HEK293 (cell line): ENCODE measurements at regions not wholly inside any gene's neighbourhood (a gene's known extent, or its start where the extent isn't known, plus 50 kb on each side); places are given as distances from the start of the nearest gene placed in this dataset.

Experiments used
- CTCF ChIA-PET: fragments of 350-600 bp; formaldehyde crosslinking; extraction: SDS; loops from one replicate; lab custom pipeline; 2021; ENCODE audit warnings: antibody characterized with exemption; lab: Yijun Ruan, JAX
- POLR2A ChIA-PET: fragments of 300-600 bp; formaldehyde crosslinking; extraction: SDS; loops from one replicate; lab custom pipeline; 2020; ENCODE audit warnings: antibody characterized with exemption, inconsistent platforms; lab: Yijun Ruan, JAX
- H3K27ac ChIP-seq: fragments of 200-500 bp; sonication (Bioruptor generic); 2 replicates; pipeline ENCODE4 v1.5.1; 2014; ENCODE audit warnings: low read depth, low read length, control low read depth, inconsistent platforms; ENCODE audit errors: extremely low read depth
- H3K36me3 ChIP-seq, 2 experiments: fragments of 200-500 bp in 1 of 2; sonication (Bioruptor generic) in 1 of 2; 1 replicate in 1 of 2; 2 replicates in 1 of 2; pipeline ENCODE4 v1.5.1; 2014 to 2017; ENCODE audit warnings: inconsistent platforms in 2 of 2, low read length in 2 of 2; ENCODE audit not compliant: control insufficient read depth in 2 of 2, insufficient read depth in 1 of 2
- H3K4me1 ChIP-seq: fragments of 200-500 bp; sonication (Bioruptor generic); 2 replicates; pipeline ENCODE4 v1.5.1; 2014; ENCODE audit warnings: mild to moderate bottlenecking, low read length, inconsistent platforms; ENCODE audit not compliant: control insufficient read depth, insufficient read depth
- H3K4me3 ChIP-seq: 2 replicates; pipeline ENCODE4 v1.5.1; 2011; ENCODE audit warnings: low read depth, mild to moderate bottlenecking, control low read depth, low read length, moderate library complexity
- H3K9me3 ChIP-seq: fragments of 200-500 bp; sonication (Bioruptor generic); 2 replicates; pipeline ENCODE4 v1.5.1; 2014; ENCODE audit warnings: low read depth, low read length, inconsistent platforms; ENCODE audit not compliant: control insufficient read depth, insufficient read depth
- BCL11A ChIP-seq: fragments of 450-650 bp; formaldehyde crosslinking; IDR thresholded peaks from 2 replicates; pipeline ENCODE4 v1.5.1; 2016; ENCODE audit warnings: low read depth, missing biosample characterization, missing genetic modification characterization
- GLI2 ChIP-seq: fragments of 450-650 bp; formaldehyde crosslinking; IDR thresholded peaks from 2 replicates; pipeline ENCODE4; 2017; ENCODE audit warnings: missing biosample characterization, missing genetic modification characterization, low read depth, borderline replicate concordance
- IKZF3 ChIP-seq: fragments of 450-650 bp; IDR thresholded peaks from 2 replicates; pipeline ENCODE4 v1.5.0; 2018; ENCODE audit warnings: missing biosample characterization, mild to moderate bottlenecking, missing genetic modification characterization, moderate library complexity
- MZF1 ChIP-seq: fragments of 450-650 bp; formaldehyde crosslinking; IDR thresholded peaks from 2 replicates; pipeline ENCODE4 v1.5.1; 2017; ENCODE audit warnings: missing biosample characterization, missing genetic modification characterization, borderline replicate concordance
- SP3 ChIP-seq: fragments of 450-650 bp; formaldehyde crosslinking; IDR thresholded peaks from 2 replicates; pipeline ENCODE4 v1.5.1; 2016; ENCODE audit warnings: missing biosample characterization, missing genetic modification characterization
- YY2 ChIP-seq: fragments of 450-650 bp; formaldehyde crosslinking; IDR thresholded peaks from 2 replicates; pipeline ENCODE4 v1.5.1; 2016; ENCODE audit warnings: missing biosample characterization, missing genetic modification characterization
- ZFP37 ChIP-seq: fragments of 450-650 bp; formaldehyde crosslinking; IDR thresholded peaks from 2 replicates; pipeline ENCODE4 v1.5.1; 2016; ENCODE audit warnings: missing biosample characterization, missing genetic modification characterization
- ZNF10 ChIP-seq: fragments of 450-650 bp; formaldehyde crosslinking; IDR thresholded peaks from 2 replicates; pipeline ENCODE4 v1.5.1; 2017; ENCODE audit warnings: missing biosample characterization, missing genetic modification characterization
- ZNF138 ChIP-seq: fragments of 450-650 bp; formaldehyde crosslinking; IDR thresholded peaks from 2 replicates; pipeline ENCODE4 v1.5.1; 2016; ENCODE audit warnings: missing biosample characterization, missing genetic modification characterization, borderline replicate concordance
- ZNF169 ChIP-seq: fragments of 450-650 bp; formaldehyde crosslinking; IDR thresholded peaks from 2 replicates; pipeline ENCODE4 v1.5.1; 2016; ENCODE audit warnings: missing biosample characterization, missing genetic modification characterization
- ZNF24 ChIP-seq: fragments of 450-650 bp; formaldehyde crosslinking; IDR thresholded peaks from 2 replicates; pipeline ENCODE4 v1.5.1; 2016; ENCODE audit warnings: missing biosample characterization, missing genetic modification characterization
- ZNF274 ChIP-seq, 2 experiments: fragments of 200-500 bp in 1 of 2; fragments of 450-650 bp in 1 of 2; sonication (Bioruptor generic) in 1 of 2; formaldehyde crosslinking in 1 of 2; IDR thresholded peaks; 2 replicates each; pipeline versions ENCODE4 v1.5.1 to v1.6.1; 2014 to 2016; ENCODE audit warnings: borderline replicate concordance in 1 of 2, inconsistent platforms in 1 of 2, low read length in 1 of 2, missing biosample characterization in 1 of 2, missing genetic modification characterization in 1 of 2
- ZNF585B ChIP-seq: fragments of 450-650 bp; formaldehyde crosslinking; IDR thresholded peaks from 2 replicates; pipeline ENCODE4 v1.5.1; 2016; ENCODE audit warnings: missing biosample characterization, missing genetic modification characterization
- ZNF610 ChIP-seq: fragments of 450-650 bp; formaldehyde crosslinking; IDR thresholded peaks from 2 replicates; pipeline ENCODE4 v1.5.1; 2016; ENCODE audit warnings: missing biosample characterization, missing genetic modification characterization, borderline replicate concordance
- ZNF658 ChIP-seq: fragments of 450-650 bp; formaldehyde crosslinking; IDR thresholded peaks from 2 replicates; pipeline ENCODE4; 2016; ENCODE audit warnings: missing biosample characterization, missing genetic modification characterization
- ZNF660 ChIP-seq: fragments of 450-650 bp; IDR thresholded peaks from 2 replicates; pipeline ENCODE4 v1.5.1; 2018; ENCODE audit warnings: missing biosample characterization, mild to moderate bottlenecking, missing genetic modification characterization
- ZNF664 ChIP-seq: fragments of 450-650 bp; formaldehyde crosslinking; IDR thresholded peaks from 2 replicates; pipeline ENCODE4 v1.5.1; 2016; ENCODE audit warnings: missing biosample characterization, missing genetic modification characterization
- ZNF747 ChIP-seq: fragments of 450-650 bp; formaldehyde crosslinking; IDR thresholded peaks from 2 replicates; pipeline ENCODE4 v1.5.1; 2016; ENCODE audit warnings: missing biosample characterization, missing genetic modification characterization
- ZNF792 ChIP-seq: fragments of 450-650 bp; formaldehyde crosslinking; IDR thresholded peaks from 2 replicates; pipeline ENCODE4 v1.5.1; 2016; ENCODE audit warnings: missing biosample characterization, missing genetic modification characterization
- TF ChIP-seq, protein P1 (sequence below): fragments of 450-650 bp; formaldehyde crosslinking; IDR thresholded peaks from 2 replicates; pipeline ENCODE4 v1.5.1; 2016; ENCODE audit warnings: missing biosample characterization, missing genetic modification characterization
- TF ChIP-seq, protein P2 (sequence below): fragments of 450-650 bp; formaldehyde crosslinking; IDR thresholded peaks from 2 replicates; pipeline ENCODE4 v1.5.1; 2016; ENCODE audit warnings: missing biosample characterization, missing genetic modification characterization, borderline replicate concordance
- TF ChIP-seq, protein P3 (sequence below): fragments of 450-650 bp; formaldehyde crosslinking; IDR thresholded peaks from 2 replicates; pipeline ENCODE4 v1.5.1; 2016; ENCODE audit warnings: missing biosample characterization, missing genetic modification characterization
- TF ChIP-seq, protein P4 (sequence below): fragments of 450-650 bp; formaldehyde crosslinking; IDR thresholded peaks from 2 replicates; pipeline ENCODE4 v1.5.1; 2017; ENCODE audit warnings: missing biosample characterization, missing genetic modification characterization
- TF ChIP-seq, protein P5 (sequence below): IDR thresholded peaks from 2 replicates; pipeline ENCODE4 v1.6.1; 2011; ENCODE audit warnings: mild to moderate bottlenecking, low read depth, low read length, borderline replicate concordance

DNA sequence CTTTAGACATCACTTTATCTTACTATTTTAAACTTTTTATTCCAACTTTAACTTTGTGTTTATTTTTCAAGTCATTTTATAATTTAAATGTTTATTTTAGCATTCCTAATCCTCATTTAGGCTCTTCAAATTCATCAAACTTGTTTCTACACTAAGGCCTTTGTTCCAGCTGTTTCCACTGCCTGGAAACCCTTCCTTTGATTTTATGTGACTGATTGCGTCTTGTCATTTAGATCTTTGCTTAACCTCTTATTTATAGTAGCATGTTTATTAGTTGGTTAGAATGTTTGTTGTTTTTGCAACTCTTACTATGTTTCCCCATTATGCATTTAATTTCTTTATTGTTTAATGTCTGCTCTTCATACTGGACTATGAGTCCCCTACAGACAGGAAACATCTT, 132.0 kb downstream of the FAM181B start:
- POLR2A ChIA-PET = no interaction called here
- H3K27ac ChIP-seq = no peak overlapping the region
- CTCF ChIA-PET = no interaction called here

DNA sequence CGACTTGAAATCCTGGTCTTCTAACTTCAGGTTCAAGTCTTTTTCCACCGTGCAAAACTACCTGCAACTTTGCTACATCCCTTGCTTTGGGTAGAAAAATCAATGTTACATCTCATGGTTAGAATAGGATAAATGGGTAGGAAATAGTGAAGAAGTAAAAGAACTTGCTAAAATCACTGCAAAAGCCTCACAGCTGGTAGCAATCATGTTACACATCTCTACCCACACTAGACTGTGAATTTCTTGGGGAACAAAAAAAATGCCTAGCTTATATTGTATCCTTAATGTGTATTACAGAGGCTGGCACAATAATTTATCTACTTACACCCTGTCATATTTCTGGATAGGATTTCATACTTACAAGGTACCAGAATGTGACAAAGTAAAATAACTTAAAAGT, 133.8 kb downstream of the FAM181B start:
- H3K27ac ChIP-seq = no peak overlapping the region
- ChIA-PET POLR2A (no interaction called here), CTCF (no interaction called here)
- no peaks in the 10 kb centered on the region for H3K4me1 ChIP-seq
- H3K4me3 ChIP-seq = no peak overlapping the region
- TF ChIP-seq ZNF169 (no peak), BCL11A (tag by site-specific recombination) (no peak), ZNF660 (tag by site-specific recombination) (no peak), GLI2 (no peak)
- TF ChIP-seq, protein P1, sequence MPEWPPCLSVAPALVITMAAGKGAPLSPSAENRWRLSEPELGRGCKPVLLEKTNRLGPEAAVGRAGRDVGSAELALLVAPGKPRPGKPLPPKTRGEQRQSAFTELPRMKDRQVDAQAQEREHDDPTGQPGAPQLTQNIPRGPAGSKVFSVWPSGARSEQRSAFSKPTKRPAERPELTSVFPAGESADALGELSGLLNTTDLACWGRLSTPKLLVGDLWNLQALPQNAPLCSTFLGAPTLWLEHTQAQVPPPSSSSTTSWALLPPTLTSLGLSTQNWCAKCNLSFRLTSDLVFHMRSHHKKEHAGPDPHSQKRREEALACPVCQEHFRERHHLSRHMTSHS (tag by site-specific recombination) = no peak
- no peaks in the 10 kb centered on the region for H3K36me3 ChIP-seq
- H3K9me3 ChIP-seq = no peaks in the 10 kb centered on the region

More for the DNA sequence above, 132.0 kb downstream of the FAM181B start:
- Histone ChIP-seq H3K4me1 (no peaks in the 10 kb centered on the region), H3K9me3 (no peaks in the 10 kb centered on the region), H3K36me3 (no peaks in the 10 kb centered on the region), H3K4me3 (no peak overlapping the region)
- TF ChIP-seq ZNF610 (no peak), SP3 (no peak), ZNF24 (tag by site-specific recombination) (no peak), IKZF3 (no peak), ZNF585B (tag by site-specific recombination) (no peak), YY2 (tag by site-specific recombination) (no peak), ZNF274 (IDR thresholded peaks at IDR 0.05; ENCODE audit: low read length) (no peak), ZNF274 (tag by site-specific recombination; IDR thresholded peaks at IDR 0.05; ENCODE audit: borderline replicate concordance) (no peak), ZNF138 (tag by site-specific recombination) (no peak), ZNF664 (no peak), ZNF10 (tag by site-specific recombination) (no peak), ZFP37 (tag by site-specific recombination) (no peak), ZNF792 (tag by site-specific recombination) (no peak), MZF1 (tag by site-specific recombination) (no peak), ZNF658 (no peak), ZNF747 (tag by site-specific recombination) (no peak)
- TF ChIP-seq, protein P2, sequence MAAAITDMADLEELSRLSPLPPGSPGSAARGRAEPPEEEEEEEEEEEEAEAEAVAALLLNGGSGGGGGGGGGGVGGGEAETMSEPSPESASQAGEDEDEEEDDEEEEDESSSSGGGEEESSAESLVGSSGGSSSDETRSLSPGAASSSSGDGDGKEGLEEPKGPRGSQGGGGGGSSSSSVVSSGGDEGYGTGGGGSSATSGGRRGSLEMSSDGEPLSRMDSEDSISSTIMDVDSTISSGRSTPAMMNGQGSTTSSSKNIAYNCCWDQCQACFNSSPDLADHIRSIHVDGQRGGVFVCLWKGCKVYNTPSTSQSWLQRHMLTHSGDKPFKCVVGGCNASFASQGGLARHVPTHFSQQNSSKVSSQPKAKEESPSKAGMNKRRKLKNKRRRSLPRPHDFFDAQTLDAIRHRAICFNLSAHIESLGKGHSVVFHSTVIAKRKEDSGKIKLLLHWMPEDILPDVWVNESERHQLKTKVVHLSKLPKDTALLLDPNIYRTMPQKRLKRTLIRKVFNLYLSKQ (tag by site-specific recombination) = no peak
- TF ChIP-seq, protein P3, sequence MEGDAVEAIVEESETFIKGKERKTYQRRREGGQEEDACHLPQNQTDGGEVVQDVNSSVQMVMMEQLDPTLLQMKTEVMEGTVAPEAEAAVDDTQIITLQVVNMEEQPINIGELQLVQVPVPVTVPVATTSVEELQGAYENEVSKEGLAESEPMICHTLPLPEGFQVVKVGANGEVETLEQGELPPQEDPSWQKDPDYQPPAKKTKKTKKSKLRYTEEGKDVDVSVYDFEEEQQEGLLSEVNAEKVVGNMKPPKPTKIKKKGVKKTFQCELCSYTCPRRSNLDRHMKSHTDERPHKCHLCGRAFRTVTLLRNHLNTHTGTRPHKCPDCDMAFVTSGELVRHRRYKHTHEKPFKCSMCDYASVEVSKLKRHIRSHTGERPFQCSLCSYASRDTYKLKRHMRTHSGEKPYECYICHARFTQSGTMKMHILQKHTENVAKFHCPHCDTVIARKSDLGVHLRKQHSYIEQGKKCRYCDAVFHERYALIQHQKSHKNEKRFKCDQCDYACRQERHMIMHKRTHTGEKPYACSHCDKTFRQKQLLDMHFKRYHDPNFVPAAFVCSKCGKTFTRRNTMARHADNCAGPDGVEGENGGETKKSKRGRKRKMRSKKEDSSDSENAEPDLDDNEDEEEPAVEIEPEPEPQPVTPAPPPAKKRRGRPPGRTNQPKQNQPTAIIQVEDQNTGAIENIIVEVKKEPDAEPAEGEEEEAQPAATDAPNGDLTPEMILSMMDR (tag by site-specific recombination) = no peak
- TF ChIP-seq, protein P4, sequence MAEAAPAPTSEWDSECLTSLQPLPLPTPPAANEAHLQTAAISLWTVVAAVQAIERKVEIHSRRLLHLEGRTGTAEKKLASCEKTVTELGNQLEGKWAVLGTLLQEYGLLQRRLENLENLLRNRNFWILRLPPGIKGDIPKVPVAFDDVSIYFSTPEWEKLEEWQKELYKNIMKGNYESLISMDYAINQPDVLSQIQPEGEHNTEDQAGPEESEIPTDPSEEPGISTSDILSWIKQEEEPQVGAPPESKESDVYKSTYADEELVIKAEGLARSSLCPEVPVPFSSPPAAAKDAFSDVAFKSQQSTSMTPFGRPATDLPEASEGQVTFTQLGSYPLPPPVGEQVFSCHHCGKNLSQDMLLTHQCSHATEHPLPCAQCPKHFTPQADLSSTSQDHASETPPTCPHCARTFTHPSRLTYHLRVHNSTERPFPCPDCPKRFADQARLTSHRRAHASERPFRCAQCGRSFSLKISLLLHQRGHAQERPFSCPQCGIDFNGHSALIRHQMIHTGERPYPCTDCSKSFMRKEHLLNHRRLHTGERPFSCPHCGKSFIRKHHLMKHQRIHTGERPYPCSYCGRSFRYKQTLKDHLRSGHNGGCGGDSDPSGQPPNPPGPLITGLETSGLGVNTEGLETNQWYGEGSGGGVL (tag by site-specific recombination) = no peak
- TF ChIP-seq, protein P5, sequence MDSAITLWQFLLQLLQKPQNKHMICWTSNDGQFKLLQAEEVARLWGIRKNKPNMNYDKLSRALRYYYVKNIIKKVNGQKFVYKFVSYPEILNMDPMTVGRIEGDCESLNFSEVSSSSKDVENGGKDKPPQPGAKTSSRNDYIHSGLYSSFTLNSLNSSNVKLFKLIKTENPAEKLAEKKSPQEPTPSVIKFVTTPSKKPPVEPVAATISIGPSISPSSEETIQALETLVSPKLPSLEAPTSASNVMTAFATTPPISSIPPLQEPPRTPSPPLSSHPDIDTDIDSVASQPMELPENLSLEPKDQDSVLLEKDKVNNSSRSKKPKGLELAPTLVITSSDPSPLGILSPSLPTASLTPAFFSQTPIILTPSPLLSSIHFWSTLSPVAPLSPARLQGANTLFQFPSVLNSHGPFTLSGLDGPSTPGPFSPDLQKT = no peak
